Thyroid gland (tissue), 4 donors: ENCODE measurements at regions not wholly inside any gene's neighbourhood (a gene's known extent, or its start where the extent isn't known, plus 50 kb on each side); places are given as distances from the start of the nearest gene placed in this dataset.

ENCODE experiments used
- DNase-seq, 2 donors: peaks; one replicate each; pipeline ENCODE4 v3.0.0-alpha.2; 2019
- H3K27ac ChIP-seq, 3 donors: fragments of 200-600 bp; sonication (generic); 1 replicate in 2 of 3; 2 replicates in 1 of 3; pipeline ENCODE4 v1.5.1; 2016 to 2019; ENCODE audit warnings: mild to moderate bottlenecking in 1 of 3, moderate library complexity in 1 of 3
- H3K27me3 ChIP-seq: fragments of 200-600 bp; sonication (generic); one replicate; pipeline ENCODE4 v1.5.1; 2019
- H3K36me3 ChIP-seq, 2 donors: fragments of 200-600 bp; sonication (generic); one replicate each; pipeline ENCODE4 v1.5.1; 2016 to 2019
- H3K4me1 ChIP-seq, 2 donors: fragments of 200-600 bp; sonication (generic); one replicate each; pipeline ENCODE4 v1.5.1; 2017 to 2019
- H3K4me3 ChIP-seq, 3 donors: fragments of 200-600 bp; sonication (generic); replicated peaks in 1 of 3; 1 replicate in 2 of 3; 2 replicates in 1 of 3; pipeline ENCODE4 v1.5.1; 2016; ENCODE audit warnings: mild to moderate bottlenecking in 1 of 3
- H3K9me3 ChIP-seq: fragments of 200-600 bp; sonication (generic); one replicate; pipeline ENCODE4 v1.5.1; 2017
- CTCF ChIP-seq, 6 experiments: fragments of 200-600 bp in 3 of 6; fragments of 450-650 bp in 3 of 6; sonication (generic) in 3 of 6; IDR thresholded peaks; one replicate each; pipeline ENCODE4 v1.5.1; 2016 to 2019; ENCODE audit warnings: antibody characterized with exemption in 6 of 6, mild to moderate bottlenecking in 2 of 6, inconsistent platforms in 1 of 6, moderate library complexity in 1 of 6
- POLR2A ChIP-seq, 2 donors: fragments of 450-650 bp; IDR thresholded peaks; one replicate each; pipeline ENCODE4 v1.6.1; 2017; ENCODE audit warnings: antibody characterized with exemption in 2 of 2, mild to moderate bottlenecking in 2 of 2, moderate library complexity in 1 of 2
- WGBS, 2 donors: methylation state at CpG; one replicate each; pipeline ENCODE4 v1.1.5; 2017; 5-methylcytosine and 5-hydroxymethylcytosine counted together
- intact Hi-C: fragments of 100-400 bp; cut with DNase I; formaldehyde crosslinking; loops from one replicate; pipeline ENCODE4 v1.15.1; 2023

GRCh38 chr4:10380735-10381134 is 76.5 kb downstream of the ZNF518B start:
- Histone ChIP-seq H3K36me3 (no peaks in the 10 kb centered on the region), H3K9me3 (no peaks in the 10 kb centered on the region), H3K4me3 (no peak overlapping the region), H3K4me1 (no peaks in the 10 kb centered on the region), H3K27ac (no peak overlapping the region), H3K27me3 (no peaks in the 10 kb centered on the region)
- WGBS, 2 donors = 32 to 38% methylated on average over 1 of the region's 1 CpG
- DNase-seq = no peak
- no peak for TF ChIP-seq POLR2A (IDR thresholded peaks at IDR 0.05)
- no peak for TF ChIP-seq CTCF (IDR thresholded peaks at IDR 0.05)
- intact Hi-C loops = no loop called here

DNA sequence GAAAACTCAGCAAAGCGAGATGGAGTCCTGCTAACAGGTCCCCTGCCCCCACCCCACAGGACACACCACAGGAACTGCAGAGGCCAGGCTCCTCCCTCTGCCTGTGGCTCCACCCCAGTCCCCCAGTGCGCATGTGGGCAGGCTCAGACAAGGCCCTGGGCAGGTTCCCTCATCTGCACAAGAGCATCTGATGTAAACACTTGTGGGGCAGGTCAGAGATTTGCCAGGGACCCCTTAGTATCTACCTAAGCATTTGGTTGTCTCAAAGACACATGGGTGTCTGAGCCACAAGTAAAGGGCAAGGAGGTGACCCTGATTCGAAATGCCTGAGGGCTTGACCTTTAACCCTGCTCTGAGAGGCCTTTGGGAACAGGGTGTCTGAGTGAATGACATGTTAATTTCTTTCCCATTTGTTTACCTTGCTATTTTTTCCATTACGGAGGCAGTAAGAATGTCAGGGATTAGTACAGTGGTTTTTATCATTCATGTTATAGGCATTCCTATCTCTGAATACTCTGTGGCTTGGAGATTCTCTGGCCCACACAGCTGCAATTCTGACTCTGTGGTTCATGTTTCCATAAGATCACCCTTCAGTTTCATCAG is 85.3 kb downstream of the ZNF518B start:
- TF ChIP-seq POLR2A (IDR thresholded peaks at IDR 0.05) (no peak), CTCF (IDR thresholded peaks at IDR 0.05) (no peak)
- intact Hi-C loops = no loop called here
- WGBS, 2 donors = 76% methylated on average over 4 of the region's 4 CpGs

DNA sequence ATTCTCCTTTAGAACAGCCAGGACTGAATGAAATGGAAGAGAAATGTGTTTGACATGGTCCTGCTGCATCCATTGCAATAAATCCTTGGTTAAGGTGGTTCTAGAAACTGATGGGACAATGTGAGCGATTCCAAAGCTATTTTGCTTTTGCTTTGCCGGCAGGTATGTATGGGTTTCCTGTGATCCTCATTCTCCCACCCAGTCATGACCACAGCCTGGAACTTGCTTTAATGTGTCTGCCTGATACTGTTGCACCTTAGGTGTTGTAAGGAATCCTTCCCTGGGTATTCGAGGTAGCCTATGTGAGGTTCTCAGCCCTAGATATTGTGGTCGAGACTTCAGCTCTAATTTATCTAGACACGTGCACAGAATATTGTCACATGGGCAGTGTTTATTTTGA is 86.1 kb downstream of the ZNF518B start:
- no peak for DNase-seq
- WGBS, 2 donors = 84 to 87% methylated on average over 5 of the region's 5 CpGs
- H3K9me3 ChIP-seq = no peaks in the 10 kb centered on the region
- H3K4me1 ChIP-seq = no peaks in the 10 kb centered on the region
- no peaks in the 10 kb centered on the region for H3K27me3 ChIP-seq
- H3K27ac ChIP-seq = no peak overlapping the region
- no peak for TF ChIP-seq CTCF (IDR thresholded peaks at IDR 0.05)
- TF ChIP-seq POLR2A (IDR thresholded peaks at IDR 0.05) = no peak
- H3K4me3 ChIP-seq = no peak overlapping the region
- H3K36me3 ChIP-seq = no peaks in the 10 kb centered on the region
- intact Hi-C loops = no loop called here

More for the DNA sequence above, 85.3 kb downstream of the ZNF518B start:
- H3K4me3 ChIP-seq = no peak overlapping the region
- H3K36me3 ChIP-seq = no peaks in the 10 kb centered on the region
- no peaks in the 10 kb centered on the region for H3K9me3 ChIP-seq
- DNase-seq = no peak
- H3K4me1 ChIP-seq = no peaks in the 10 kb centered on the region
- no peak overlapping the region for H3K27ac ChIP-seq
- H3K27me3 ChIP-seq = no peaks in the 10 kb centered on the region

DNA sequence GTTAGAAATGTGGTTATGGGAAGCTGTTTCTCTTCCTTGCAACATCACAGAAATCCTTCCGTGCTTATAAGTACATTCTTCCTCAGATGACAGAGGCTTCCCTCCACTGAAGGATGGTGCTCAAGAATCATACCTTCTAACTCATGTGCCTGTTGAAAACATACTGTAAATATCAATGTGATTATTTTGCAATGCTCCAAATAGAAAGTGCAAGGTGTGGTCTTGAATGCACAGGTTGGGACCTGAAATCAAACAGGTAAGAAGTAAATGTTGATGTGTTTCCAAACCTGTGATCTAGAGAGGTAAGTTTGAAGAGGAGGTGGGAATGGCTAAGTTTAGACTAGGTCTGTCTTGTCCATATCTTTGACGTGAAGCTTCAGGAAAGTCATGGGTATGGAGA is 87.7 kb downstream of the ZNF518B start:
- Histone ChIP-seq H3K9me3 (no peaks in the 10 kb centered on the region), H3K4me3 (no peak overlapping the region), H3K27me3 (no peaks in the 10 kb centered on the region), H3K4me1 (no peaks in the 10 kb centered on the region), H3K36me3 (no peaks in the 10 kb centered on the region), H3K27ac (no peak overlapping the region)
- no peak for DNase-seq
- 87 to 92% methylated on average over 2 of the region's 2 CpGs for WGBS, 2 donors
- no peak for TF ChIP-seq CTCF (IDR thresholded peaks at IDR 0.05)
- no peak for TF ChIP-seq POLR2A (IDR thresholded peaks at IDR 0.05)
- intact Hi-C loops = no loop called here

GRCh38 chr4:10366628-10367027 is 90.6 kb downstream of the ZNF518B start:
- no peaks in the 10 kb centered on the region for H3K9me3 ChIP-seq
- no peaks in the 10 kb centered on the region for H3K36me3 ChIP-seq
- DNase-seq = no peak
- H3K4me3 ChIP-seq = no peak overlapping the region
- no peak for TF ChIP-seq POLR2A (IDR thresholded peaks at IDR 0.05)
- no peak for TF ChIP-seq CTCF (IDR thresholded peaks at IDR 0.05)
- H3K4me1 ChIP-seq = no peaks in the 10 kb centered on the region
- no peak overlapping the region for H3K27ac ChIP-seq
- intact Hi-C loops = no loop called here
- H3K27me3 ChIP-seq = no peaks in the 10 kb centered on the region
